ENCODE measurements at regions not wholly inside any gene's neighbourhood (a gene's known extent, or its start where the extent isn't known, plus 50 kb on each side); places are given as distances from the start of the nearest gene placed in this dataset.

DNA sequence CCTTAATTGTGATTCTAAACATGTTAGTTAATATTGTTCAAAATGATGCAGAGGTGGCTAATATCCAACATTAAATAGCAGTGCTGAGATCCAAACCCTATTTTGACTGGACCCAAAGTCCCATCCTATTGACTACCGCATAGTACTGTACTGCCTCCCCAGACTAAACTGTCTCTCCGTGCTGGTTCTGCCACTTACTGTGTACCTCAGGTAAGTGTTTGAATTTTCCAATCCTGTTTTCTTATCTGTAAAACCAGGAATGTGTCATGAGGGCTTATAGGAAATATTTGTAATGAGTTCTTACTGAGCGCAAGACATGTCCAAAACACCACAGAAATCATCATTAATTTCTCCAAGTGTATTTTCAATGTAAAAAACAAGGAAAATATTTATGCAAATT, 209.2 kb upstream of the CD180 start:
- no peak for DNase-seq (ENCODE audit: low read depth)
- TF ChIP-seq, protein P1, sequence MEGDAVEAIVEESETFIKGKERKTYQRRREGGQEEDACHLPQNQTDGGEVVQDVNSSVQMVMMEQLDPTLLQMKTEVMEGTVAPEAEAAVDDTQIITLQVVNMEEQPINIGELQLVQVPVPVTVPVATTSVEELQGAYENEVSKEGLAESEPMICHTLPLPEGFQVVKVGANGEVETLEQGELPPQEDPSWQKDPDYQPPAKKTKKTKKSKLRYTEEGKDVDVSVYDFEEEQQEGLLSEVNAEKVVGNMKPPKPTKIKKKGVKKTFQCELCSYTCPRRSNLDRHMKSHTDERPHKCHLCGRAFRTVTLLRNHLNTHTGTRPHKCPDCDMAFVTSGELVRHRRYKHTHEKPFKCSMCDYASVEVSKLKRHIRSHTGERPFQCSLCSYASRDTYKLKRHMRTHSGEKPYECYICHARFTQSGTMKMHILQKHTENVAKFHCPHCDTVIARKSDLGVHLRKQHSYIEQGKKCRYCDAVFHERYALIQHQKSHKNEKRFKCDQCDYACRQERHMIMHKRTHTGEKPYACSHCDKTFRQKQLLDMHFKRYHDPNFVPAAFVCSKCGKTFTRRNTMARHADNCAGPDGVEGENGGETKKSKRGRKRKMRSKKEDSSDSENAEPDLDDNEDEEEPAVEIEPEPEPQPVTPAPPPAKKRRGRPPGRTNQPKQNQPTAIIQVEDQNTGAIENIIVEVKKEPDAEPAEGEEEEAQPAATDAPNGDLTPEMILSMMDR (IDR thresholded peaks at IDR 0.05; ENCODE audit: insufficient read depth, low read length, poor library complexity, severe bottlenecking) = no peak
- Histone ChIP-seq H3K36me3 (ENCODE audit: control insufficient read depth, insufficient read depth, low read length) (no peaks in the 10 kb centered on the region), H3K27me3 (ENCODE audit: control insufficient read depth, insufficient read depth, low read length) (no peaks in the 10 kb centered on the region), H3K4me3 (ENCODE audit: low read depth, low read length) (no peak overlapping the region)

GRCh38 chr5:67405101-67405364, 208.4 kb upstream of the CD180 start:
- TF ChIP-seq, protein P1 (IDR thresholded peaks at IDR 0.05; ENCODE audit: insufficient read depth, low read length, poor library complexity, severe bottlenecking) = no peak
- no peaks in the 10 kb centered on the region for H3K27me3 ChIP-seq (ENCODE audit: control insufficient read depth, insufficient read depth, low read length)
- DNase-seq (ENCODE audit: low read depth) = no peak

DNA sequence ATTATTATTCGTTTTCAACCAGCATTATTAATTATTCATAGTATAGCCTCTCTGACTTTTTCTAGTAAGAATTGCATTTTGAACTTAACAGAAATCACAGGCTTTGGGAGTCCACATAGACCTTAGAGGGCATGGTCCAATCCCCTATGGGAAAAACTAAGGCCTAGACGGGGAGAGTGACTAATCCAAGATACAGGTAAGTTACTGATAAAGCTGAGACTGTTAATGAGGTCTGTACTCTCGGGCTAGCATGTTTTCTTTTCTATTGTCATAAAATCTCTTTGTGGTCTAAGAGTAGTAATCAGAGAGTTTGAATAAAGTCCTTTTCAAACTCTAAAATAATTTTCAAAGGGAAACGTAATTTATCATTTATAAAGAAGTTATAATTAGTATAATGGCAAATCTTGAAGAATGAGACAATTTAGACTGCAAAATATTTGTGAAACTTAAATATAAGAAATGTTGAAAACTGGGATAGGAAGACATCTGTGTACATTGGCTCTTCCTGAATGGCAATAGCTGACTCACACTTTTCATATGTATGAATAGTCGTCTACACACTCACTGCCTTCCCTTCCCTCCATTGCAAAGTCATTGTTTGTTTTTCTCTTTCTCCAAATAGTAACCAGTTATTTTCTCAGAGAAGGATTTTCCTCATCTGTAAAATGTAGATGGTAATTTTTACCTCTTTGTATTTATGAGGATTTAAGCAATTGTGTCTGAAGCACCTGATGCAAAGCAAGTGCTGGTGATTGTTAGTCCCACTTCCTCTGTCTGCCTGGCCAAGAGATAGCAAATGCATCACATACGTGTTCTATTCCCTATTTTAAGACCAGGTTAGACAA, 207.9 kb upstream of the CD180 start:
- Histone ChIP-seq H3K4me3 (ENCODE audit: low read depth, low read length) (no peak overlapping the region), H3K36me3 (ENCODE audit: control insufficient read depth, insufficient read depth, low read length) (no peaks in the 10 kb centered on the region), H3K27me3 (ENCODE audit: control insufficient read depth, insufficient read depth, low read length) (no peaks in the 10 kb centered on the region)
- TF ChIP-seq, protein P1 (IDR thresholded peaks at IDR 0.05; ENCODE audit: insufficient read depth, low read length, poor library complexity, severe bottlenecking) = no peak
- no peak for DNase-seq (ENCODE audit: low read depth)

More at GRCh38 chr5:67405101-67405364, 208.4 kb upstream of the CD180 start:
- Histone ChIP-seq H3K4me3 (ENCODE audit: low read depth, low read length) (no peak overlapping the region), H3K36me3 (ENCODE audit: control insufficient read depth, insufficient read depth, low read length) (no peaks in the 10 kb centered on the region)

GRCh38 chr5:67402526-67402925, 205.9 kb upstream of the CD180 start:
- DNase-seq (ENCODE audit: low read depth) = no peak
- H3K4me3 ChIP-seq (ENCODE audit: low read depth, low read length) = no peak overlapping the region
- H3K27me3 ChIP-seq (ENCODE audit: control insufficient read depth, insufficient read depth, low read length) = no peaks in the 10 kb centered on the region
- TF ChIP-seq, protein P1 (IDR thresholded peaks at IDR 0.05; ENCODE audit: insufficient read depth, low read length, poor library complexity, severe bottlenecking) = no peak
- H3K36me3 ChIP-seq (ENCODE audit: control insufficient read depth, insufficient read depth, low read length) = no peaks in the 10 kb centered on the region

DNA sequence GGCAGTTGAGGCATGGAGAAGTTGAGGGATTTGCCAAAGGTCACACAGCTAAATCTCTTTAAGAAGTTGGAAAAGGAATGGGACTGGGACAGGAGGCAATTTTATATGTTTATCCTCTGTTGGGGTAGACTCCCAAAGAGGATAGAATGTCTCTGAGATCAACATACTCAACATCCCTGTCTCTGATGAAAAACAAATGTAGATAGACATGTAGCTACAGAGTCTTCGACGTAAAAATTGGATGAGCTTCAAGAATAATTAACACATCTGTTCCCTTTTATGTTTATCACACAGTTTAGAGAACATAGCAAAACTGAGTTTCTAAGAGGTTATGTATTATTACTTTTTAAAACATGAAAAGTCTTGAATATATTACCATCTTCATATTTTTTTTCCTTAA, 204.6 kb upstream of the CD180 start:
- no peak overlapping the region for H3K4me3 ChIP-seq (ENCODE audit: low read depth, low read length)
- TF ChIP-seq, protein P1 (IDR thresholded peaks at IDR 0.05; ENCODE audit: insufficient read depth, low read length, poor library complexity, severe bottlenecking) = no peak
- no peak for DNase-seq (ENCODE audit: low read depth)
- no peaks in the 10 kb centered on the region for H3K36me3 ChIP-seq (ENCODE audit: control insufficient read depth, insufficient read depth, low read length)
- H3K27me3 ChIP-seq (ENCODE audit: control insufficient read depth, insufficient read depth, low read length) = no peaks in the 10 kb centered on the region

GRCh38 chr5:67400752-67401151, 204.2 kb upstream of the CD180 start:
- no peak for DNase-seq (ENCODE audit: low read depth)
- TF ChIP-seq, protein P1 (IDR thresholded peaks at IDR 0.05; ENCODE audit: insufficient read depth, low read length, poor library complexity, severe bottlenecking) = no peak
- Histone ChIP-seq H3K4me3 (ENCODE audit: low read depth, low read length) (no peak overlapping the region), H3K36me3 (ENCODE audit: control insufficient read depth, insufficient read depth, low read length) (no peaks in the 10 kb centered on the region), H3K27me3 (ENCODE audit: control insufficient read depth, insufficient read depth, low read length) (no peaks in the 10 kb centered on the region)

Data from kidney epithelial cell (primary cell).